GM18909 (cell line): ENCODE measurements at regions not wholly inside any gene's neighbourhood (a gene's known extent, or its start where the extent isn't known, plus 50 kb on each side); places are given as distances from the start of the nearest gene placed in this dataset.
A peak's percentile ranks its signal among the peaks of the same experiment; 100 is the strongest.

Experiments
- ATAC-seq: cut with Tn5 transposase; IDR thresholded peaks from one replicate; pipeline ENCODE4 v1.9.1; 2021; ENCODE audit warnings: mild to moderate bottlenecking; ENCODE audit not compliant: unreplicated experiment, poor library complexity

GRCh38 chr6:26211963-26212362 is 124.7 kb downstream of the HFE start:
- no peak for ATAC-seq

GRCh38 chr6:26213334-26214075 is 126.3 kb downstream of the HFE start:
- ATAC-seq, result no peak

GRCh38 chr6:26214803-26215584 is 127.8 kb downstream of the HFE start:
- ATAC-seq, result no peak

- no peak for ATAC-seq
These were observed 128.5 kb downstream of the HFE start for GRCh38 chr6:26215585-26216358.

GRCh38 chr6:26216359-26216885 is 129.2 kb downstream of the HFE start:
- ATAC-seq, result peak; percentile 71

GRCh38 chr6:26216886-26217713 is 129.9 kb downstream of the HFE start:
- ATAC-seq, result no peak

- ATAC-seq, result no peak
These were observed 130.5 kb downstream of the HFE start for GRCh38 chr6:26217714-26218075.

- no peak for ATAC-seq
These were observed 131.6 kb downstream of the HFE start for GRCh38 chr6:26218824-26219223.

GRCh38 chr6:26220145-26220970 is 133.1 kb downstream of the HFE start:
- ATAC-seq, result no peak

- no peak for ATAC-seq
These were observed 134.0 kb downstream of the HFE start for GRCh38 chr6:26221186-26221585.

GRCh38 chr6:26222571-26222970 is 135.3 kb downstream of the HFE start:
- ATAC-seq, result no peak

GRCh38 chr6:26223228-26223627 is 136.0 kb downstream of the HFE start:
- ATAC-seq, result peak; percentile 19

GRCh38 chr6:26223650-26224546 is 136.7 kb downstream of the HFE start:
- peak; percentile 73 for ATAC-seq

- no peak for ATAC-seq
These were observed 137.3 kb downstream of the HFE start for GRCh38 chr6:26224547-26224912.

- ATAC-seq, result no peak
These were observed 138.0 kb downstream of the HFE start for GRCh38 chr6:26224940-26225847.

- no peak for ATAC-seq
These were observed 138.8 kb downstream of the HFE start for GRCh38 chr6:26225848-26226578.

- ATAC-seq, result no peak
These were observed 138.4 kb upstream of the BTN3A2 start for GRCh38 chr6:26226579-26226967.
